ENCODE measurements at regions not wholly inside any gene's neighbourhood (a gene's known extent, or its start where the extent isn't known, plus 50 kb on each side); places are given as distances from the start of the nearest gene placed in this dataset.

DNA sequence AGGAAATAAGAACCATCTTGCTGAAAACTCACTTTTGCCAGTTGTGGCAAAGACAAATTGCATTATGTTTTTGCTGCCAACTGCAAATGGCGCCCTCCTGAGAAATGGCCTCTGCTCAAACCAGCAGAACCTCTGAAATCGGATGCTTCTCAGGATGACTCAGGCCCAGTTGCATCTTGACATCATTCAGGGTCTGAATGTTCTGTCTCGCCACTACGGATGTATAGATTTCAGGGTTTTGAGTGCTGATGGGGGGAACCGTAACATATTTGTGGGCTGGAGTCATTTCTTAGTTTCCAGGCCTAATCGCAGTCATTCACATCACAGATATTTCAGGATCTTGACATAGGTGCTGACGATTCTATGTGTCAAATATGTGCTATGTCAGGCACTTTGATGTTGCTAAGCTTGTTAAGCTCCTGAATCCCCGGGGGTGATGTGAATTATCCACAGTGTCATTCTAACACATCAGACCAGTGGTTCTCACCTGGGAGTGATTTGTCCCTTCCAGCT lies 207.1 kb downstream of the NFATC2 start:
- peak; percentile 98 for DNase-seq (ENCODE audit: low read depth)

DNA sequence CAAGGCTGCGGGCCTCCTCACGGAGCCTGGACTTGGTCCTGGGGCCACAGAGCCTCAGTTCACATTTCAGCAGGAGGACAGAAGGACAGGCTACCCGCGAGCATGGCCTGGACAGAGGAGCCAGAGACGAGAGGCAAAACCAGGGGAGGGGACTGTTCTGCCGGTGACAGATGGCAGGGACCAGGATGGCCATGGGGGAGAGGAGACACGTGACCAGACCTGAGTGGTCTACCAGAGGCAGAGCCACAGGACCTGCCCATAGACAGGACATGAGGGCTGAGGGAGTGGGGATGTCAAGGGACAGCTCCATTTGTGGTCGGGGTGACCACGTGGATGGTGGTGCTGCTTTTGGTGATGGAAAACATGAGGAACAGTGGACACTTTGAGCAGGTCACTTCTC lies 207.9 kb downstream of the NFATC2 start:
- no peak for DNase-seq (ENCODE audit: low read depth)

DNA sequence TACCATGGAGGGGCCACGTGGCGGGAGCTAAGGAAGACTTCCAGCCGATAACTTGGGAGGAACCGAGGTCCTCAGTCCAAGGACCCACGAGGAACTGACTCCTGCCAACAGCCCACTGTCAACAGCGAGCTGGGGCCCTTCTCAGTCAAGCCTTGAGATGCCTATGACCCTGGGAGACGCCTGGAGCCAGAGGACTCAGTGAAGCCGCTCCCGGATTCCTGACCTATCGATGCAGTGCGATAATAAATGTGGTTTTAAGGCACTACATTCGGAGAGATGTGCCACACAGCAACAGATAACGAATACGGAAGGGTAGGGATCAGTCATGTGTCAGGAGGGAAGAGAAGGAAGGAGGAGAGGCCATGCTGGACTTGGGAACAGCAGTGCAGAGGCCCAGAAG lies 208.5 kb downstream of the NFATC2 start:
- no peak for DNase-seq (ENCODE audit: low read depth)

DNA sequence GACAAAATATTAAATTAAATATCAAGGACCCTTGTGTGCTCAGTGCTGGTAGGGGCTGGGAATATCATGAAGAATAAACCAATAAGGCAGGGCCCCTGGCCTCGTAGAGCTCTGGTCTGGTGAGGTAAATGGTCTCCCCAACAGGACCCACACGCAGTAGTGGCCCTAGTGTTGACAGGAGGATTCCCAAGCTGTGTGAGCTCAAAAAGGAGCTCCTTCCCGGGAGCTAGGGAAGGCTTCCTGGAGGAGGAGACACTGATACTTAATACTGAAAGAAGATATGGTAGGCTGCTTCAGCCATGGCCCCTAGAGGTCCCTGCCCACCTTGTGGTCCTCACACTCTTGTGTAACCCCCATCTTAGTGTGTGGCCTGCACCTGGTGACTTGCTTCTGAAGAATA lies 209.1 kb downstream of the NFATC2 start:
- DNase-seq (ENCODE audit: low read depth) = no peak

DNA sequence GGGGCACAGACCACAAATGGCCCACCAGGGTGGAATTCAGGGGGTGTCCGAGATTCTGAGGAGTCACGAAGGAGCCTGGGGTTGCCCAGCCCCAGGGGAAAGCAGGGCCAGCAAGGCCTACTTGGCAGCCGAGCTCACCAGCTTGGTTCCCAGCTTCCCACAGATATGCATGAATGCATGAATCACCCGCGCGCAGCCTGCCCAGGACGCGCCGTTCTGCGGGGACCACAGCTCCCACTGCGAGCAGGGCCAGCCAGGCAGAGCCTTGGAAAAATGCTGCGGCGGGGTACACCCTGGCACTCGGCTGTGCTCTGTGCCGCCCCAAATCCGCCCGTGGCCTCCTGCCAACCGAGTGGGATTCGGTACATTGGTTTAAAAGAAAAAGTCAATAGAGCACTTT lies 211.0 kb downstream of the NFATC2 start:
- DNase-seq (ENCODE audit: low read depth) = peak; percentile 98

DNA sequence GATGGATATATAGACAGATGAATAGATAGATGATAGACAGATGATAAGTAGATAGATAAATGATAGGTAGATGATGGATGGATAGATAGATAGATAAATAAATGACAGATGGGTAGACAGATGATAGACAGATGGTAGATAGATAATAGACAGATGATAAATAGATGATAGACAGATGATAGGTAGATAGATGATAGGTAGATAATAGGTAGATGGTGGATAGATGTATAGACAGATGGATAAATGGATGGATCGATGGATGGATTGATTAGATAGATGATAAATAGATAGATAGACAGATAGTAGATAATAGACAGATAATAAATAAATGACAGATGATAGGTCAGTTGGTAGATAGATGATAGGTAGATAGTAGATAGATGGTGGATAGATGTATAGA lies 212.7 kb downstream of the NFATC2 start:
- no peak for DNase-seq (ENCODE audit: low read depth)

DNA sequence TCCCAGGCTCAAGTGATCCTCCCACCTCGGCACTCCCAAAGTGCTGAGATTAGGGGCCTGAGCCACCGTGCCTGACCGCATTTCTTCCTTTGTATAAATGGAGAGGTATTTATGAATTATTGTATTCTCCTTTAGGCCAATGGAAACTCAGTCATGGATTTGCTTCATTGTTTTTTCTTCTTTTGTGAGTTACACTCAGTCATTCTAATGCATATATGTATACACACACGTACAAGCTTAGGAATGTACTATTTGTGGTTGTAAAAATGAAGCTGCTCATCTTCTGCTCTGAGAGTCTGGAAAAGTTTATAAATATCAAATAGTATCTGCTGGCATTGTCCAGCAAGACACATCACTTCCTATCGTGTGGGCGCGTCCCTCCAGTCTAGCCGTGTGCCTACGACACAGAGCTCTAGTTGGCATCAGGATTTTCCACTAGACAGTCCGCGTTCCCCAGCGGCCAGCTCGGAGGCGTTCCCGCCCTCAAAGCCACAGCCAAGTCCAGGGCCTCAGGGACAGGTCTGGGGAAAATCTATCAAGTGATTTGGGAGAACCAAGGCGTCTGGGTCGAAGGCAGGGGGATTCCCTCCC lies 215.2 kb downstream of the NFATC2 start:
- DNase-seq (ENCODE audit: low read depth) = peak; percentile 86

DNA sequence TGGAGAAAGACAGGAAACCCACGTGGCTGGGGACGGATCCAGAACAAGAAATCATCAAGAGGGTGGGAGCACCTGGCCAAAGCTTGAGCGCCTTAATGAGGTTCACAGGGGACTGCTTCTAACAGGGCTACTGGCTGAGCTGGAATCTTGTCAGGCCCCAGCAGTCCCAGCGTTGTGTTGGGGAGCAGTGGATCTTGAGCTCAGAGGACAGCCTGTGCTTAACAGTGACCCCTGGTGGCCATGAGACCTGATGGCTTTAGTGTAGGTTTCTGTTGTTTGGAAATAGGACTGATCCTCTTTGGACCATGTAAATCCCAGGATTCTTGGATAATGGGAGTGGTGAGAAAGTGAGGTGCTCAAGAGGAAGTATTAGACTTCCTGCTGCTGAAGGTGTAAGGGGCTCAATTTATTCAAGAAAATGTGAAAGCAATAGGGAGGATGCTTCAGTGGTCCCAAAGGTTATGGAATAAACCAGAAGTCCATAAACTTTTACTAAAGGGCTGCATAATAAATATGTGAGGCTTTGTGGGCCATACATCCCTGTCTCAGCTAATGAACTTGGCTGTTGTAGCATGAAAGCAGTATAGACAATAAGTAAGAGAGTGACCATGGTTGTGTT lies 216.2 kb downstream of the NFATC2 start:
- no peak for DNase-seq (ENCODE audit: low read depth)

DNA sequence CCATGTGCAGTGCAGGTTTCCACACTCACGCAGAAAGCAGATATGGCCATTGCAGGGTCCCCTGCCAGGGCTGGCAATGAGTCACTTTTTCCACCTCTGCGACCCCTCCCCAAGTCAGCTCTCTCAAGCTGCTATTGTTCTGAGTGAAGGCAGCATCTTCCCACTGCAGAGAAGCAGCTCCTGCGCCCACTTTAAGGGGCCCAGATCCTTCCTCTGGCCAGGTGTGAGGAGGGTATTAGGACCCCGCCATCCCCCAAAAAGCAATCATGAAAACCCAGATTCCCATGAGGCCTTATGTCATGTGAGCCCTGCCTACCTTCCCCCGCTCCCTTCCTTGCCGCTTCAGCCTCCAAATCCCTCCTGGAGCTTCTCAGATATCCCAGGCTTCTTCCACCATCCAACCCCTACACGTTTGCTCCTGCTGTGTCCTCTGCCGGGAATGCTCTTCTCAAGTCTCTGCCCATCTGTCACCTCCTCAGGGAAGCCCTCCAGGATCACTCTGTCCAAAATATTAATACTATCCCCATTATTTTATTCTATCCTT lies 220.3 kb downstream of the NFATC2 start:
- DNase-seq (ENCODE audit: low read depth) = no peak

DNA sequence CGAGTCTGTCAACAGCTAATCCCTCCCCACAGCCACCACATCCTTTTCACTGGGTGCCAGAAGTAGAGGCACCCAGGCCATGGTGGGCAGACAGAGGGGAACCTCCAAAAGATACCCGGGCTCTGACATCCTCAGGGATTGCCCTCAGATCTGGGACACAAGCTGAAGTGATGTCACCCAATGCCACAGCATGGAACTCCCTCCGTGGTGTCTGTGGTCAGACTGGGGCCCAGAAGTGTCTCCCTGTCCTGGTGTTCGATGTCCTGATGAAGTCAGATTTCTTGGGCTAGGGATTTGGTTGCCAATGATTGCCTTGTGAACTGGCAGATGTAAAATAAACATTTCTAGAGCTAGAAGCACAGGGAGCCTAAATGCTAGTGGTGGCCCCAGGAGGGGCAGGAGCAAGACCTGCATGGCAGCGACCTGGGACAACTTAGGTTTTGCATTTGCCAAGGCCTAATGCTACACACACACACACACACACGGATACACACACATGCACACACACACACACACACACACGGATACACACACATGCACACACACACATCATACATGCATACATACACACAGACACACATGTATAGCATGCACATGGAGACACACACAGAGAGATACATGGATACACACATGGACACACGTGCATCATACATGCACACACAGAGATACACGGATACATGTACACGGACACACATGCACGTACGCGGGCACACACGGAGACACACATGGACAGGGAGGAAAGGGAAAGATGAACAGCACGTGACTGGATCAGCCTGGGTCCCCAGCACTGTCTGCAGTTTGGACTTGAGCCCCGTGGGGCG lies 221.0 kb downstream of the NFATC2 start:
- peak; percentile 50 for DNase-seq (ENCODE audit: low read depth)

DNA sequence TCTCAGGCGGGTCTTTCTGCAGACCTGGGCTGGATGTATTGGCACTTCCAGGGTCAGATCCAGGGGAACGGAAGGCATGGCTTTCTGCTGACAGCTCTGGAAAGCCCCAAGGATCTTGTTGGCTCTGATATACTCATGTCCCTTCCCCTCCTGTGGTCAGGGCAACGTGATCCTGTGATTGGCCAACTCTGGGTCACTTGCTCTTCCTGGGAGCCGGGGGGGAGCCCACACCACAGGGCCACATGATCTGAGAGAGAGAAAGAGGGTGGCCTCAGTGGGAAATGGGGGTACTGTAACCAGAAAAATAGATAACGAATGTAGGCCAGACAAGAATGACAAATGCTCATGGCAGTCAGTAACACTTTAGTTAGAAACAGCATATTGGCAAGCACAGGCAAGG lies 223.0 kb downstream of the NFATC2 start:
- no peak for DNase-seq (ENCODE audit: low read depth)

DNA sequence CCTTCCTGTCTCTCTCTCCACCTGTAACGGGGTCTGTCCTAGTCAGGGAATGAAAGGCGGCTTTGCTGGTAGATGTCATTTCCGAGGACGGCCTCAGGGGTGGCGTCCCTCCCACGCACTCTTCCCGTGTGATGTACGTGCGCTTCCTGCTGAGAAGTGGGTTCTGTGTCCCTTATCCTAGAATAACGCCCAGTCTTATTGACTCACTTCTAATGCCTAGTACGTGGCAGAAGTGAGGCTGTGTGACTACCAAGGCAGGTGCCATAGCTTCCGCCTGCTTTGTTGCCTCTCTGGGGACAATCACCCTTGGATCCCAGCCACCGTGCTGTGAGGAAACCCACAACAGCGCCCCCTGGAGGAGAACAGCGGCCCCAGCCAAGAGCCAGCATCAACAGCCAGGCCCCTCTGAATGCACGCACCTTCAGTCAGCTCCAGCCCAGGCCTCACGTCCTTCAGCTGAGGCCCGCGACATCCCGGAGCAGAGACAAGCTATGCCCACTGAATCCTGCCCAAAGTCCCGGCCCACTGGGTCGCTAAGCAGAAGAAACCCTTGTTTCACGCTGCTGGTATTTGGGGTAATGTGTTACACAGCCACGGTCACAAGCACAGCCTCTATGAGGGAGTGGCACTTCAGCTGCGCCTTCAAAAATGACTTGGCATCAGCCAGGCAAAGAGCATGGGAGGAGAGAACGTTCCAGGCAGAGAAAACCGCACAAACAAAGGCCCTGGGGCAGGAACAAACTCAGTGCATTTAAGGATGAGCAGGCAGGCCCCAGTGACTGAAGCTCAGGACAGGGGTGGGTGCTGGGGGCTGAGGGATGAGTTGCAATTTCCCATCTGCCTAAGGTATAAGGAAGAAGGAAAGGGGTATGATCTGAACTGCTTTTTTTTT lies 224.2 kb downstream of the NFATC2 start:
- no peak for DNase-seq (ENCODE audit: low read depth)

DNA sequence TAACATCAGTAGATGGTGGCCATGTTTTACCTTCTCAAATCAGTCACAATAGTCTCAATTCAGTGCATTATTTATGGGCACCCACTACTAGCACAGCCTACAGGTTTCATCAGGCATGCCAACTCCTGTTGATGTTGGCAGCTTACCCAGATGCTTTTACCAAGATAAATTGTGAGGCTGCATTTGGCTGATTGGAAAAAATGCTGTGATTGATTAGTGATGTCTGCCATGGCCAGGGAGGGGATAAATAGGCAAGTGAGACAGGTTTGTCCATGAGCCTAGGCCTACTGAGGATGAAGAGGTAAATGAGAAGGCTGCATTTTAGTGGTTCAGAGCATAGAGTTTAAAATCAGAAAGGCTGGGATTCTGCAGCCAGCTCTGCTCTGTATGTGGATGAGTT lies 227.1 kb downstream of the NFATC2 start:
- DNase-seq (ENCODE audit: low read depth) = no peak

DNA sequence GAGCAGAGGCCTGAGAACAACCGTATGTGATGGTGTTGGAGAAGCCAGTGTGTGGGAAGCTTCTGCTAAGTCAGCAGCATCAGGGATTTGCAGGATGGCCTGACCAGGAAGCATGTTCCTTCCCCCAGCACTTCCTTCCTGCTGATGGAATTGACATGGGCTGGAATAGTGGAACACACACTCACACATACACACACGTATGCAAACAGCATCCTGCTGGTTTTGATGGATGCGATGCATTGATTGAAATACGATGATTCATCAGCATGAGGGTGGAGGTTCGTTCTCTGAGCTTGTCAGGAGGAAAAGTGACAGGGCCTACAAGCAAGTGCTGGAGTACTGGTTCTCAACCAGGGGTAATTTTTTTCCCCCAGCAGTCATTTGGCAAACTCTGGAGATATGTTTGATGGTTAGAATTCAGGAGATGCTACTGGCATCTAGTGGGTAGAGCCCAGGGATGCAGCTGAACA lies 229.1 kb downstream of the NFATC2 start:
- no peak for DNase-seq (ENCODE audit: low read depth)

DNA sequence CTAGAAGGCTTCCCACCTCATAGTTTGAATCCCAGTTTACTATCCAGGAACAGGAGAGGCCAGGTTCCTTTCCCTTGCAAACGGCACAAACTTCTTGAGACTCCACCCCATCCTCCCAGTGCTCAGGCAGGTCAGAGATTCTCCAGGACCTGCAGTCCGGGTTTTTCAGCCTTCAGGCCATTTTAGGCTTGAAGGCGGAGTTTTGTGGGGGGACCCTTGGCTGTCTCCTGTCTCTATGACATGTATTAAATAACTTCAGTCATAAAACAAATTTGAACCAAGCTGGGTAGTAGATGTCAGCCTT lies 230.1 kb downstream of the NFATC2 start:
- no peak for DNase-seq (ENCODE audit: low read depth)

DNA sequence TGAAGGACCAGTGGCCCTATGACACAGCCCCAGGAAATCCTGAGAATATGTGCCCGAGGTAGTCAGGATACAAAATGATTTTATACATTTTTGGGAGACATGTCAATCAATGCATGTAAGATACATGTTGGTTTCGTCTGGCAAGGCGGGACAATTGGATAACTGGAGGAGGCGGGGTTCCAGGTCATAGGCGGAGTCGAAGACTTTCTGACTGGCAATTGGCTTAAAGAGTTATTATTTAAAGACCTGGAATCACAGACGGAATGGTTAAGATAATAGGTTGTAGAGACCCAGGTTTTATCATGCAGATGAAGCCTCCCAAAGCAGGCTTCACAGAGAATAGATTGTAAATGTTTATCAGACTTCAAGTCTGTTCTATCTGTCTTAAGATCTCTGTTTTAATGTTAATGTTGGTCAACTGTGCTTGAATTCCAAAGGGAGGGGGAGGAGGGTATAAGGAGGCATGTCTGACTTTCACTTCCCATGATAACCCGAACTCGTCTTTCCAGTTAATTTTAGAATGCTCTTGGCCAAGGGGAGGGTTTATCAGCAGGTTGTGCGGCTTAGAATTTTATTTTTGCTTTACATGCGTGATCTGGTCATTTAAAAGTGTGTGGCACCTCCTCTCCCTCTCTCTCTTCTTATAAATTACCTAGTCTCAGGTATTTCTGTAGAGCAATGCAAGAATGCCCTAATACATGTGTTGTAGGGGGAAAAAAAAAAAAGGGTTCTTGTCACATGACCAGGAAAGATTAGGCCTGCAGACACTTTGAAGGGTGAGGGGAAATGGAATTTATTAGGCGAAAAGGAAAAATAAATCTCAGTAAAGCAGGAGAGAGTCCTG lies 230.7 kb downstream of the NFATC2 start:
- DNase-seq (ENCODE audit: low read depth) = no peak

DNA sequence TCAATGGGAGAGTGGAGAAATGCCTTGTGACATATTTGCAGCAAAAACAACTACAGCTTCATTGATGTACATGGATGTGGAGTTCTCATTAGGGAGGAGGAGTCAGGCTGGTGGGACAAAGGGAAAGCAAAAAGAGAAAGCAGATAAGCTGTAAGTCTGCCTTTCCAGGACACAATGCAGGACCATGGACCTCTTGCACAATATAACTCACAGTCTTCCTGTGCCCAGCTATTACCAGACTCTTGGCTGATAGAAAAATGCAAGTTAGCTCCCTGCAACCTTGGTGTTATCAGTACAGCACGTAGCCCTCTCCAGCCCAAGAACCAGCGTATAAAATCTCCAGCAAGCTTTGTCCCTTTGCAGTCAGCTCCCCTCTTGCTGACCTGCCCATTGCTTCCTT lies 232.3 kb downstream of the NFATC2 start:
- DNase-seq (ENCODE audit: low read depth) = no peak

DNA sequence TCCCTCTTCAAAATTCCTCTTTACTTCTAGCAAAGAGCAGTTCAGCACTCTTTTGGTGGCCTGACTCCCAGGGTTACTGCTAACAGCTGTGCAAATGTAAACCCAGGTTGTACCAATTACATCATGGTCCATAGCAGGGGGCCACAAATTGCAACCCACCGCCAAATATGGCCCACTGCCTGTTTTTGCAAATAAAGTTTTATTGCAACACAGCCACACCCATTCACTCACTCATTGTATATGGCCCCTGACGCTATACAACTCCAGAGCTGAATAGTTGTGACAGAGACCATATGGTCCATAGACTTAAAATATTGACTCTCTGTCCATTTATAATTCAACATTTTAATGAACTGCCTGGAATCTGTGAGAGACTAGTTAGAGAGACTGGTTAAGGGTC lies 233.4 kb downstream of the NFATC2 start:
- no peak for DNase-seq (ENCODE audit: low read depth)

DNA sequence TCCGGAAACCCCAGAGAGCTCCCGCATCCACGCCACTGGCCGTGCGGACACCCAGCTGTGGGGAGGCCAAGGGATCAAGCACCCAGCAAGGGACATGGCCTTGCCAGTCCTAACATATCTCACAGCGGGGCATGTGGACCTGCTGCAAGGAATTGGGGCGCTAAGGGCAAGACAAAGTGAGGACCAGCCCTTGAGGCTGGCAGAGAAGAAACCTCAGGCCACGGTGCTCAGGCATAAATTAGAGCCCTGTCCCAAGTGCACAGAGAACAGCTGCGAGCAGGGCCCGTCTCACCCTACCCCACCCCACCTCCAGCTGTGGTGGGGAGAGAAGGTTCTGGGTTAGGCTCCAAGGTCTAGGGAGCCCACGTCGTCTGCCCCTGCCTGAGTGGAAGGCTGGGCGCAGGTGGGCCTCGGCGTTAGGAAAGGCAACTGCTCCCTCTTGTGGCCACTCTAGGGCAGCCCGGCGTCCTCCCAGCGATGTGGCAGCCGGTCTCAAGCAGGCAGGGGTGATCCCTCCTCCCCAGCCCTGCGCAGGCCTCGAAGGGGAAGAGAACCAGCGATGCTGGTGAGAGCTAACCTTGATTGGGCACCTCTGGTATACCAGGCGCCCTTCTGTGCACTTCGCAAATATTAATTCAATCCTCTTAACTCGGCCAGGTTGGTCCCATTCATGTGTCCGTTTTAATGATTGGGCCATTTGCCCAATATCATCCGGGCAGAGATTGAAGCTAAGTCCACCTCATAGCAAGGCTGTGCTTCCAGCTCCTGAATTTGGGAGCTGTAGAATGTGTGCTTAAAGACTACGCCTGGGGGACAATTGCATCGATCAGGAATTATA lies 235.8 kb downstream of the NFATC2 start:
- peak; percentile 88 for DNase-seq (ENCODE audit: low read depth)

DNA sequence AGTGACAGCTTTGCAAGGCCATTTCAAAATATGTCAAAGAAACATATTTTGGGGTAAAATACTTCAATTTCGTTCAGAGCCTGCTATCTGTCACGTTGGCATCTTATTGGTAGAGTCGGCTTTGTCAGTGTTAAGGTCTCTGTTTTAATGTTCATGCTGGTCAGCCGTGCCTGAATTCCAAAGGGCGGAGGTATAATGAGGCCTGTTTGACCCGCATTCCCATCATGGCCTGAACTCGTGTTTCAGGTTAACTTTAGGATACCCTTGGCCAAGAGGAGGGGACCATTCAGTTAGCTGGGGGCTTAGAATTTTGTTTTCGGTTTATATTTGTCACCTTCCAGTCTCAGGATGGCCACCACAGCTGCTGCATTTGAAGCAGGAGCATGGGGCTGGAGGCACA lies 236.4 kb downstream of the NFATC2 start:
- no peak for DNase-seq (ENCODE audit: low read depth)

Data from Daoy (cell line).